ENCODE measurements at regions not wholly inside any gene's neighbourhood (a gene's known extent, or its start where the extent isn't known, plus 50 kb on each side); places are given as distances from the start of the nearest gene placed in this dataset.
"Not testable (repeated sequence)": the region's sequence is repeated elsewhere in the genome, so short reads cannot be mapped to it uniquely, and the experiment has no call there.

- DNase-seq (ENCODE audit: low spot score), result peak; percentile 91
These were observed 288.5 kb downstream of the ASMT start for GRCh38 chrX:1903236-1903935.

DNA sequence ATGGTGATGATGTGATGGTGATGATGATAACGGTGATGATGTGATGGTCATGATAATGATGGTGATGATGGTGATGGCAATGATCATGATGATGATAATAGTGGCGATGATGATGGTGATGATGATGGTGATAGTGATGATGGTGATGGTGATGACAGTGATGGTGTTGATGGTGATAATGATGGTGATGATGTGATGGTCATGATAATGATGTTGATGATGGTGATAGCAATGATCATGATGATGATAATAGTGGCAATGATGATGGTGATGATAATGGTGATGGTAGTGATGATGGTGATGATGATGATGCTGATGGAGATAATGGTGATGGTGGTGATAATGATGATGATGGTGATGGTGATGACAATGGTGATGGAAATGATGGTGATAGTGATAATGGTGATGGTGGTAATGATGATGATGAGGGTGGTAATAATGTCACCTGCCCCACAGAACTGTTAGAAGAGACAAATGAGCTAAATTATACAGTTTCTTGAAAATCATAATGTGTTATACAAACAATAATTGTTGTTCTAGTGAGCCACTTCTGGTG lies 289.9 kb downstream of the ASMT start:
- no peak for DNase-seq (ENCODE audit: low spot score)

DNA sequence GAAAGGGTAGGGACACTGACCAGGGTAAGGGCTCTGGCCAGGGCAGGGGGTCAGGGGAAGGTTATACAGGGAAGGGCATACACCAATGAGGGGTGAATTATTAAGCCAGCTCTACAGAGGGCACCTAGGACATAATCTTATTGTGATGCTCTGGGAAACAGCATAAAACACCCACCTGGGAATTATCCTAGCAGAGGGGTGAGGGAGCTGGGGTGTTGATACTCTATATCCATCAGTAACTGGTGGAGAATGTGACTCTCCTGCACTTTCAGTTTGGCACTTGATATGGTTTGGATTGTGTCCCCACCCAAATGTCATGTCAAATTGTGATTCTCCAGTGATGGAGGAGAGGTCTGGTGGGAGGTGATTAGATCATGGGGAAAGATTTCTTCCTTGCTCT lies 291.2 kb downstream of the ASMT start:
- DNase-seq (ENCODE audit: low spot score), result no peak

DNA sequence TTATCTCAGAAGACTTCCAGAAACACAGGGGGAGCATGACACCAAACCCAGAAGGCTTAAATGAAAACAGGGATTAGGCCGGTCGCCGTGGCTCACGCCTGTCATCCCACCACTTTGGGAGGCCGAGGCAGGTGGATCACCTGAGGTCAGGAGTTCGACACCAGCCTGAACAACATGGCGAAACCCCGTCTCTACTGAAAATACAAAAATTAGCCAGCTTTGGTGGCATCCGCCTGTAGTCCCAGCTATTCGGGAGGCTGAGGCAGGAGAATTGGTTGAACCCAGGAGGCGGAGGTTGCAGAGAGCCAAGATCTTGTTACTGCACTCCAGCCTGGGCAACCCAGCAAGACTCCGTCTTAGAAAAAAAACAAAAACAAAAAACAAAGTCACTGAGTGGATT lies 294.1 kb downstream of the ASMT start:
- DNase-seq (ENCODE audit: low spot score), result not testable (repeated sequence)

- DNase-seq (ENCODE audit: low spot score), result no peak
These were observed 294.8 kb downstream of the ASMT start for GRCh38 chrX:1909419-1910206.

DNA sequence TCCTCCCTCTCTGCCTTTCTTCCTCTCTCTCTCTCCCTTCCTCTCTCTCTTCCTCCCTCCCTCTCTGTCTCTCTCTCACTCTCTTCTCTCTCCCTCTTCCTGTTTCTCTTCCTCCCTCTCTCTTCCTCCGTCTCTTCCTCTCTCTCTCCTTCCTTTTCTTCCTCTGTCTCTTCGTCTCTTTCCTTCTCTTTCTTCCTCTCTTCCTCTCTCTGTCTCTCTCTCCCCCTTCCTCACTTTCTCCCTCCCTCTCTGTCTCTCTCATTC lies 295.3 kb downstream of the ASMT start:
- no peak for DNase-seq (ENCODE audit: low spot score)

- no peak for DNase-seq (ENCODE audit: low spot score)
These were observed 296.7 kb downstream of the ASMT start for GRCh38 chrX:1911401-1912128.

- DNase-seq (ENCODE audit: low spot score), result no peak
These were observed 297.3 kb downstream of the ASMT start for GRCh38 chrX:1912193-1912592.

GRCh38 chrX:1914606-1915365 lies 299.9 kb downstream of the ASMT start:
- DNase-seq (ENCODE audit: low spot score), result no peak

DNA sequence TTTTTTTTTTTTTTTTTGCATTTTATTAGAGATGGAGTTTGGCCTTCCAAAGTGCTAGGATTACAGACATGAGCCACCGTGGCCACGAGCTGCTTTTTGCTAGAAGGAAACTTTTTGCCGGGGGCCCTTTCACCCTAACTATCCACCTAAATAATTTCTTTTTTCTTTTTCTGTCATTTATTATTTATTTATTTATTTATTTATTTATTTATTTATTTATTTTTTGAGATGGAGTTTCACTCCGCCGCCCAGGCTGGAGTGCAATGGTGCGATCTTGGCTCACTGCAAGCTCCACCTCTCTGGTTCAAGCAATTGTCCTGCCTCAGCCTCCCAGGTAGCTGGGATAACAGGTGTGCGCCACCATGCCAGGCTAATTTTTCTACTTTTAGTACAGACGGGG lies 303.9 kb downstream of the ASMT start:
- DNase-seq (ENCODE audit: low spot score), result no peak

- no peak for DNase-seq (ENCODE audit: low spot score)
These were observed 310.2 kb downstream of the ASMT start for GRCh38 chrX:1925053-1925481.

- no peak for DNase-seq (ENCODE audit: low spot score)
These were observed 313.9 kb downstream of the ASMT start for GRCh38 chrX:1928805-1929204.

DNA sequence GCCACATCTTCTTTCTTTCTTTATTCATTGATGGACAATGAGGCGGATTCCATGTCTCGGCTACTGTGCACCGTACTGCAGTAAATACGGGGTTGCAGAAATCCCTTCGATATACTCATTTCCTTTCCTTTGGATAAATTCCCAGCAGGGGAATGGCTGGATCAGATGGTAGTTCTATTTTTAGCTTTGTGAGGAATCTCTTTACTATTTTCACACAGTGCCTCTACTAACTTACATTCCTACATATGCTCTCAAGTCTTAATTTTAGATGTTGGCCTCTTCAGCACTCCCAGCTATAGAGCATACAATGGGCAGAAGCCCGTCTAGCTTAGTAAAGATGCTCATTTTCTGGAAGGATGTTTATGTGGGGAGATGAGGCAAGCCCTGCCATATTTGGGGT lies 317.4 kb downstream of the ASMT start:
- no peak for DNase-seq (ENCODE audit: low spot score)

DNA sequence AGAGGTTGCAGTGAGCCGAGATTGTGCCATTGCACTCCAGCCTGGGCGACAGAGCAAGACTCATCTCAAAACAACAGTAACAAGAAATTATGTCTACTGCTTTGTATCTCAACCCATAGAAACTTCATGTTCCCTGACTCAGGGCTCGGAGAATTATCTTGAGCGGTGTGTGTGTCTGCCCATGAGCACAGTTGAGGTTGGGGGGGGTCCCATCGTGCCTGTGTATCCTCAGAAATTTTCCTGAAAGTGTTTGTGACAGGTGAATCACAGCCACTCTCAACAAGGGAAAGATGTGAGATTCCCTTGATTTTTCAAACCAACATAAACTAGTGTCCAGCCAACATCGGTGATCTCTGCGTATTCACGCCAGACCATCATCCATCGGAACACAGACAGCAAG lies 319.1 kb downstream of the ASMT start:
- no peak for DNase-seq (ENCODE audit: low spot score)

DNA sequence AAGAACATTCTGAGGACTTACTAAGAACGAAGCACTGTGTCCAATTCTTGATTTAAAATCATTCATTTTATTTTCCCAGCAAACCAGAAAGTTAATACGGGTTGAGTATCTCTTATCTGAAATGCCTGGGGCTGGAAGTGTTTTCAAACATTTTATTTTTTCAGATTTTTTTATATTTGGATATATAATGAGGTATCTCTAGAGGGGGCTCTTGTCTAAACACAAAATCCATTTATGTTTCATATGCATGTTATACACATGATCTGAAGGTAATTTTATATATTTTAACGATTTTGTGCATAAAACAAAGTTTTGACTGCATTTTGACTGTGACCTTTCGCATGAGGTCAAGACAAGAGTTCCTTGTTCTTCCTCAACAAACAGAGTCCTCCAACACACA lies 320.9 kb downstream of the ASMT start:
- no peak for DNase-seq (ENCODE audit: low spot score)

DNA sequence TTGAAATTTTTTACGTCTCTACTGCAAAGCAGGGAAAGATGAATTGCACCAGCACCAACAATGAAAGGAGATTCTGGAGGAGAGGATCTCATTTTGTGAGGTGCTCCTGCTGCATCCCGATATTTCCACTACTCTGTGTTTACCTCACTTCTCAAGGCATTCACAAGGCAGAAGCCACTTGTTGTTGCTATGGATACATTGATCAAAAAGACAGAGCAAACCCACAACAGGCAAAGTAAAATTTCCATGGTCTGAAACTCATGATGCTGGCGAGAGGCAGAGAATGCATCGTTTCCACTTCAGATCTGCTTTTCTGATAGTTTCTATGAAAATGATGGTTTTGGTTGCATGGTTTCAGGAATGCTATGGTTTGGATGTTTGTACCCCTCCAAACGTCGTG lies 323.3 kb downstream of the ASMT start:
- DNase-seq (ENCODE audit: low spot score), result no peak

DNA sequence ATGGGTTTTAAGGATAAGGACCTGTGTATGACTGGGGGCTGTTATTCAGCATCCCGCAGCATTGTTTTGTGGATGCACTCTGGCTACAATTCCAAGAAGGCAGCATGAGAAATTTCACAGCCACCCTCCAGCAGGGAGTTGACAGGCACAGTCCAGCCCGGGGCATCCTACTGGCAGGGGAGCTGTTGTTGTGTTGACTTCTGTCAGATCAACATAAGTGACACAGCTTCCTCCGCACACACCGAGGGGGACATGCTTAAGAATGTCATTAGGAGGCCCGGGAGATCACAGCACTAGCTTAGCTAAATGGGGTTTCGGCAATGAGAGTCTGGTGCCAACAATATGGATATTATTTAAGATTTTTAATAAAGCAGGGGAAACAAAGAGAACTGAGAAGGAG lies 326.5 kb downstream of the ASMT start:
- no peak for DNase-seq (ENCODE audit: low spot score)

DNA sequence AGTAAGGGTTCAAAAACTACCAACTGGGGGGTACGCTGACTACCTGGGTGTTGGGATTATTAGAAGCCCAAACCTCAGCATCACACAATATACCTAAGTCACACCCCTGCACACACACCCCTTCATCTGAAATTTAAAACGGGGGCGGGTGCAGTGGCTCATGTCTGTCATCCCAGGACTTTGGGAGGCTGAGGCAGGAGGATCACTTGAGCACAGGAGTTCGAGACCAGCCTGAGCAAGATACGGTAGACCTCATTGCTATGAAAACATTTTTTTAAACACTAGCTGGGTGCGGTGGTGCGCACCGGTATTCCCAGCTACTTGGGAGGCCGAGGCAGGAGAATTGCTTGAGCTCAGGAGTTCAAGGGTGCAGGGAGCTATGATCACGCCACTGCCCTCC lies 331.0 kb downstream of the ASMT start:
- DNase-seq (ENCODE audit: low spot score), result no peak

DNA sequence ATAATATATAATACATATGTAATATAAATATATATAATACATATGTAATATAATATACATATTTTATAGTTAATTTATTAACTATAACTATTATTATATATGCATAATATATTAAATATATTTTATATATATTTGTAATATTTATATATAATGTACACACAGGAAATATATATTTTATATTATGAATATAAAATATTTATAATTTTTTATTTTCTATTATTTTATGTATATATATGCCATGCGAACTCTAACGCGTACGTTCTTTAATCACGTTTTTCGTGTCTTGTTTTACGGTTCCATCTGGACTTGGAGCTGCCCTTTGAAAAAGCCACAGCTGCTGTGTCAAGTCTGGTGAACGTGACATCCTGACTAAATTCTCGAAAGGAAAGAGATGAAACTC lies 332.1 kb downstream of the ASMT start:
- DNase-seq (ENCODE audit: low spot score), result no peak
